Suprapubic skin (tissue), 4 donors: ENCODE measurements at regions not wholly inside any gene's neighbourhood (a gene's known extent, or its start where the extent isn't known, plus 50 kb on each side); places are given as distances from the start of the nearest gene placed in this dataset.

Source experiments
- CTCF ChIP-seq, 2 donors: fragments of 200-600 bp in 1 of 2; fragments of 450-650 bp in 1 of 2; sonication (generic) in 1 of 2; IDR thresholded peaks; one replicate each; pipeline ENCODE4 v1.5.1; 2016 to 2019; ENCODE audit warnings: antibody characterized with exemption in 2 of 2, mild to moderate bottlenecking in 1 of 2, moderate library complexity in 1 of 2
- EP300 ChIP-seq: sonication (generic); formaldehyde crosslinking; IDR thresholded peaks from one replicate; pipeline ENCODE4 v1.6.1; 2017; ENCODE audit warnings: antibody characterized with exemption
- POLR2A ChIP-seq, 2 donors: fragments of 450-650 bp; IDR thresholded peaks; one replicate each; pipeline ENCODE4 v1.6.1; 2017; ENCODE audit warnings: antibody characterized with exemption in 2 of 2, mild to moderate bottlenecking in 2 of 2, moderate library complexity in 2 of 2
- POLR2AphosphoS5 ChIP-seq, 3 donors: sonication (generic); formaldehyde crosslinking; IDR thresholded peaks; one replicate each; pipeline ENCODE4 v1.6.1; 2017; ENCODE audit warnings: antibody characterized with exemption in 3 of 3

- TF ChIP-seq CTCF (IDR thresholded peaks at IDR 0.05) (no peak), POLR2A (IDR thresholded peaks at IDR 0.05) (no peak), EP300 (no peak), POLR2AphosphoS5 (IDR thresholded peaks at IDR 0.05) (no peak)
These were observed 253.1 kb downstream of the TDRD15 start for GRCh38 chr2:21376864-21377263.
